ENCODE measurements at regions not wholly inside any gene's neighbourhood (a gene's known extent, or its start where the extent isn't known, plus 50 kb on each side); places are given as distances from the start of the nearest gene placed in this dataset.

- TF ChIP-seq POLR2AphosphoS5 (IDR thresholded peaks at IDR 0.05; ENCODE audit: borderline replicate concordance, low read depth, low read length) (no peak), EZH2 (IDR thresholded peaks at IDR 0.05) (no peak)
Observed at GRCh38 chr6:80930376-80930775, 822.1 kb downstream of the TENT5A start.
